ENCODE measurements at regions not wholly inside any gene's neighbourhood (a gene's known extent, or its start where the extent isn't known, plus 50 kb on each side); places are given as distances from the start of the nearest gene placed in this dataset.

DNA sequence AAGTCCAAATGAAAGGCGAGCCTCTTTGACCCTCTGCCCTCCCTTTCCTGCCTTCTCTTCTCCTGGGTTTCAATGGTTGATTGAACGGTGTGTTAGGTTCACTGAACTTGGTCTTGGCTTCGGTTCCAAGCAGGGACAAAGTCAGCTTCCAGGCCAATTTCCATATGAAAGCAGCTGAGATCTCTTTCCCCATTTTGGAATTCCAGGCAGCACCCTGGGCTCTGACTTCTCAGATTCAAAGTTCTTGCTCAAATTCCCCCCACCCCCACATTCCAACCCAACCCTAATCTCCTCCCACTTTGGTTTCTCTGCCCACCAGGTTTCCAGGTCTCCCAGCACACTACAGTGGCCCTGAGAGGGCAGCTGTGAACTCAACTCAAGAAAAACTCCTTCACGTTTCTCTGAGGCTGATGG, 231.0 kb downstream of the INSIG2 start:
- TF ChIP-seq, protein P1, sequence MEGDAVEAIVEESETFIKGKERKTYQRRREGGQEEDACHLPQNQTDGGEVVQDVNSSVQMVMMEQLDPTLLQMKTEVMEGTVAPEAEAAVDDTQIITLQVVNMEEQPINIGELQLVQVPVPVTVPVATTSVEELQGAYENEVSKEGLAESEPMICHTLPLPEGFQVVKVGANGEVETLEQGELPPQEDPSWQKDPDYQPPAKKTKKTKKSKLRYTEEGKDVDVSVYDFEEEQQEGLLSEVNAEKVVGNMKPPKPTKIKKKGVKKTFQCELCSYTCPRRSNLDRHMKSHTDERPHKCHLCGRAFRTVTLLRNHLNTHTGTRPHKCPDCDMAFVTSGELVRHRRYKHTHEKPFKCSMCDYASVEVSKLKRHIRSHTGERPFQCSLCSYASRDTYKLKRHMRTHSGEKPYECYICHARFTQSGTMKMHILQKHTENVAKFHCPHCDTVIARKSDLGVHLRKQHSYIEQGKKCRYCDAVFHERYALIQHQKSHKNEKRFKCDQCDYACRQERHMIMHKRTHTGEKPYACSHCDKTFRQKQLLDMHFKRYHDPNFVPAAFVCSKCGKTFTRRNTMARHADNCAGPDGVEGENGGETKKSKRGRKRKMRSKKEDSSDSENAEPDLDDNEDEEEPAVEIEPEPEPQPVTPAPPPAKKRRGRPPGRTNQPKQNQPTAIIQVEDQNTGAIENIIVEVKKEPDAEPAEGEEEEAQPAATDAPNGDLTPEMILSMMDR (IDR thresholded peaks at IDR 0.05 in 2 of 3, conservative IDR thresholded peaks at IDR 0.05 in 1 of 3; ENCODE audit: control insufficient read depth in 2 of 3, extremely low read depth in 1 of 3, insufficient read depth in 1 of 3, low read depth in 3 of 3, low read length in 3 of 3) = no peak
- TF ChIP-seq POLR2AphosphoS2 (IDR thresholded peaks at IDR 0.05; ENCODE audit: low read depth, low read length) = no peak
- no peak for TF ChIP-seq FOXK2 (IDR thresholded peaks at IDR 0.05)
- TF ChIP-seq, protein P2, sequence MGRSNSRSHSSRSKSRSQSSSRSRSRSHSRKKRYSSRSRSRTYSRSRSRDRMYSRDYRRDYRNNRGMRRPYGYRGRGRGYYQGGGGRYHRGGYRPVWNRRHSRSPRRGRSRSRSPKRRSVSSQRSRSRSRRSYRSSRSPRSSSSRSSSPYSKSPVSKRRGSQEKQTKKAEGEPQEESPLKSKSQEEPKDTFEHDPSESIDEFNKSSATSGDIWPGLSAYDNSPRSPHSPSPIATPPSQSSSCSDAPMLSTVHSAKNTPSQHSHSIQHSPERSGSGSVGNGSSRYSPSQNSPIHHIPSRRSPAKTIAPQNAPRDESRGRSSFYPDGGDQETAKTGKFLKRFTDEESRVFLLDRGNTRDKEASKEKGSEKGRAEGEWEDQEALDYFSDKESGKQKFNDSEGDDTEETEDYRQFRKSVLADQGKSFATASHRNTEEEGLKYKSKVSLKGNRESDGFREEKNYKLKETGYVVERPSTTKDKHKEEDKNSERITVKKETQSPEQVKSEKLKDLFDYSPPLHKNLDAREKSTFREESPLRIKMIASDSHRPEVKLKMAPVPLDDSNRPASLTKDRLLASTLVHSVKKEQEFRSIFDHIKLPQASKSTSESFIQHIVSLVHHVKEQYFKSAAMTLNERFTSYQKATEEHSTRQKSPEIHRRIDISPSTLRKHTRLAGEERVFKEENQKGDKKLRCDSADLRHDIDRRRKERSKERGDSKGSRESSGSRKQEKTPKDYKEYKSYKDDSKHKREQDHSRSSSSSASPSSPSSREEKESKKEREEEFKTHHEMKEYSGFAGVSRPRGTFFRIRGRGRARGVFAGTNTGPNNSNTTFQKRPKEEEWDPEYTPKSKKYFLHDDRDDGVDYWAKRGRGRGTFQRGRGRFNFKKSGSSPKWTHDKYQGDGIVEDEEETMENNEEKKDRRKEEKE (IDR thresholded peaks at IDR 0.05) = no peak
- TF ChIP-seq CHD2 (IDR thresholded peaks at IDR 0.05; ENCODE audit: borderline replicate concordance, low read depth, low read length) = no peak
- TF ChIP-seq TCF7 (IDR thresholded peaks at IDR 0.05; ENCODE audit: borderline replicate concordance) = no peak
- TF ChIP-seq LARP7 (IDR thresholded peaks at IDR 0.05) = no peak
- no peak for TF ChIP-seq SPI1 (IDR thresholded peaks at IDR 0.05; ENCODE audit: borderline replicate concordance, insufficient read depth, low read depth, low read length)

Measured in GM12878 (cell line).